ENCODE measurements at regions not wholly inside any gene's neighbourhood (a gene's known extent, or its start where the extent isn't known, plus 50 kb on each side); places are given as distances from the start of the nearest gene placed in this dataset.

DNA sequence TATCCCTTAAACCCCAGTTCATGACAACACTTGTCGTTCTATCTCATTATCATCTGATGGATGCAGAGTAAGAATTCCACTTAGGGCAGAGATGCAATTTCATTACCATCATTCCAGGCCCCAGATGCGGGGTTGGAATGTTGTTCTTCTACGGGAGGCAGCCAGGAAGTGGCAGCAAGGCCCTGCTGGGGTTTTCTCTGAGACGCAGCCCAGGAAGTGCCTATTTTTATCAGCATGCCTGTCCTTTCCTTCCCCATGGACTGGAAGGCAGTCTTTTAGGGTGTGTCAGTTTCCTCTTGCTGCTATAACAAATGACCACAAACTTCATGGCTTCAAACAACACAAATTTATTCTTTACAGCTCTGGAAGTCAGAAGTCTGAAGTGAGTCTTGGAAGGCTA is 246.6 kb upstream of the DYNLRB2 start:
- H3K27ac ChIP-seq = no peak overlapping the region
- no peaks in the 10 kb centered on the region for H3K4me1 ChIP-seq
- no peak for DNase-seq
- no peaks in the 10 kb centered on the region for H3K9me3 ChIP-seq
- H3K4me3 ChIP-seq = no peak overlapping the region
- TF ChIP-seq CTCF (IDR thresholded peaks at IDR 0.05) (no peak), POLR2A (IDR thresholded peaks at IDR 0.05) (no peak)
- H3K36me3 ChIP-seq = no peaks in the 10 kb centered on the region
- no peaks in the 10 kb centered on the region for H3K27me3 ChIP-seq

DNA sequence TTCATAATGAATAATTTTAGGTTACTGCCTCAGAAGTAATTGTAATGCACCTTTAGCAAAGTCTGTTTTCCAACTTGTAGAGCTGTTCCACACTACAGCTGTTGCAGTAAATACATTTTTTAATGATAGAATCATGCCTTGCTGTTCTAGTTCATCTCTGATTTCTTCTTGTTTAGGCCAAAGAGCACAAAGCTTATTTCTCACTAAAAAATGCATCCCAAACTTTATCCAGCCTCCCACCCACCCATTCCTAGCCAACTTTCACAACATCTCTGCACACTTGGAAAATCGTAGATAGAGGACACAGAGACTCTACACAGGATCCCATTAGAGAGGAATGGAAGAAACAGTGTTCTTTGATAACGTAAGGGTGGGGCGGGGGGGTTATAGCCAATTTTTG is 252.2 kb upstream of the DYNLRB2 start:
- Histone ChIP-seq H3K4me1 (no peaks in the 10 kb centered on the region), H3K27ac (no peak overlapping the region), H3K9me3 (no peaks in the 10 kb centered on the region), H3K4me3 (no peak overlapping the region), H3K36me3 (no peaks in the 10 kb centered on the region), H3K27me3 (no peaks in the 10 kb centered on the region)
- TF ChIP-seq CTCF (IDR thresholded peaks at IDR 0.05) (no peak), POLR2A (IDR thresholded peaks at IDR 0.05) (no peak)
- DNase-seq = no peak

DNA sequence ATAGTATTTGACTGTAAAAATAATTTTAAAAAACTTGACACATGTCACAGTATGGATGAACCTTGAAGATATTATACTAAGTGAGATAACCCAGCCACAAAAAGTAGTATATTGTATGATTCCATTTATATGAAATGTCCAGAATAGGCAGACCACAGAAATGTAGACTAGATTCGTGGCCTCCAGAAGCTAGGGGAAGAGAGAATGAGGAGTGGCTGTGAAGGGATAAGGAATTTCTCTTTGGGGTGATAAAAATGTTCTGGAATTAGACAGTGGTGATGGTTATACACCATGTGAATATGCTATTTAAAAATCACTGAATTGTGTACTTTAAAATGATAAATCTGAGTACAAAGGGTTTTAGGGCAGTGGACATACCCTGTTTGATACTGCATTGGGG is 253.1 kb upstream of the DYNLRB2 start:
- H3K4me3 ChIP-seq = no peak overlapping the region
- H3K27me3 ChIP-seq = no peaks in the 10 kb centered on the region
- H3K9me3 ChIP-seq = no peaks in the 10 kb centered on the region
- no peak for TF ChIP-seq POLR2A (IDR thresholded peaks at IDR 0.05)
- TF ChIP-seq CTCF (IDR thresholded peaks at IDR 0.05) = no peak
- no peaks in the 10 kb centered on the region for H3K36me3 ChIP-seq
- no peaks in the 10 kb centered on the region for H3K4me1 ChIP-seq
- DNase-seq = no peak
- H3K27ac ChIP-seq = no peak overlapping the region

GRCh38 chr16:80285104-80285503 is 255.7 kb upstream of the DYNLRB2 start:
- no peak for TF ChIP-seq POLR2A (IDR thresholded peaks at IDR 0.05)
- TF ChIP-seq CTCF (IDR thresholded peaks at IDR 0.05) = no peak
- no peak overlapping the region for H3K4me3 ChIP-seq
- H3K9me3 ChIP-seq = no peaks in the 10 kb centered on the region
- no peaks in the 10 kb centered on the region for H3K27me3 ChIP-seq
- H3K4me1 ChIP-seq = no peaks in the 10 kb centered on the region
- DNase-seq = no peak
- no peak overlapping the region for H3K27ac ChIP-seq
- no peaks in the 10 kb centered on the region for H3K36me3 ChIP-seq

DNA sequence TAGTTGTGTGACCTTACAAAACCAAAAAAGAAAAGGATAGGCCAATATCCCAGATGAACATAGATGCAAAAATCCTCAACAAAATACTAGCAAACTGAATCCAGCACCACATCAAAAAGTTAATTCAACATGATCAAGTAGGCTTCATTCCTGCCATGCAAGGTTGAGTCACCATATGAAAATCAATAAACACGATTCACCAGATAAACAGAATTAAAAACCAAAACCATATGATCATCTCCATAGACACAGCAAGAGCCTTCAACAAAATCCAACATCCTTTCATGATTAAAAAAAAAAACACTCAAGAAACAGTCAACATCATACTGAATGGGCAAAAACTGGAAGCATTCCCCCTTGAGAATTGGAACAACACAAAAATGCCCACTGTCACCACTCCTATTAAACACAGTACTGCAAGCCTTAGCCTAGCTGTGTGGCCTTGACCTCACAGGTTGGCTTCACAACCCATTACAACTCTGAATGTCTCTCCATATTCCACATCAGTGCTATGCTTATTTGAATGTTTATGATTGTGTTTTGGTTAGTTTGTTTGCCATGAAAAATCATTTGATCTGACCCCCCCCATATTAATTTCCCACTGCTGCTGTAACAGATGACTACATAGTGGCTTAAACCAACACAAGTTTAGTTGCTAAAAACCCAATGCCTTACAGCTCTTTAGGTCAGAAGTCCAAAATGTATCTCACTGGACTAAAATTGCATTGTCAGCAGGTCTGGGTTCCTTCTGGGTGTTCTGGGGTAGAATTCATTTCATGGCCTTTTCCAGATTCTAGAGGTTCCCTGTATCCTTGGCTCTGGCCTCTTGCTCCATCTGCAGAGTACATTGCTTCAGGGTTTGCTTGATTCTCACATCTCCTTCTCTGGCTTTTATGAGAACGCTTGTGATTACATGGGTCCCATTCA is 257.1 kb upstream of the DYNLRB2 start:
- H3K4me3 ChIP-seq = no peak overlapping the region
- DNase-seq = no peak
- no peak for TF ChIP-seq POLR2A (IDR thresholded peaks at IDR 0.05)
- TF ChIP-seq CTCF (IDR thresholded peaks at IDR 0.05) = no peak
- H3K27me3 ChIP-seq = no peaks in the 10 kb centered on the region
- H3K4me1 ChIP-seq = no peaks in the 10 kb centered on the region
- H3K9me3 ChIP-seq = no peaks in the 10 kb centered on the region
- peak overlapping the region in 1 of 4 donors; percentile 25 for H3K27ac ChIP-seq
- H3K36me3 ChIP-seq = no peaks in the 10 kb centered on the region

All from Peyer's patch (tissue), 4 donors.